ENCODE measurements at regions not wholly inside any gene's neighbourhood (a gene's known extent, or its start where the extent isn't known, plus 50 kb on each side); places are given as distances from the start of the nearest gene placed in this dataset.

DNA sequence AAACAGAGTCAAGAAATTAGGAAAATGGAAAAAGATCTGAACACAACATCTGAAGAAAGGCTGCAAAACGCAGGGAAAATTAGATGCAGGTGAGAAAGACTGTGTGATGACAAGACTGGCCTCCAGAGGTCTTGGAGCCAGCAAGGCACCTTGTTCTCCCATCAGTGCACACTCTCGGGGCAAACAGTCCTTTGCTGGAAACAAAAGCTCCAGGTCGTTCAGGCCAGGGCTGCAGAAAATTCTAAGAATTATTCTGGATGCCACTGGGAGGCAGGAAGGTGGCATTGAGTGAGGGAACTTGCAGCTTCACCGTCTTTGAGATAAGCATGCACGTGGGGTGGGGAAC, 219.9 kb upstream of the SSTR4 start:
- intact Hi-C loops (cut with DNase I) = no loop called here
- FAIRE-seq = no peak

DNA sequence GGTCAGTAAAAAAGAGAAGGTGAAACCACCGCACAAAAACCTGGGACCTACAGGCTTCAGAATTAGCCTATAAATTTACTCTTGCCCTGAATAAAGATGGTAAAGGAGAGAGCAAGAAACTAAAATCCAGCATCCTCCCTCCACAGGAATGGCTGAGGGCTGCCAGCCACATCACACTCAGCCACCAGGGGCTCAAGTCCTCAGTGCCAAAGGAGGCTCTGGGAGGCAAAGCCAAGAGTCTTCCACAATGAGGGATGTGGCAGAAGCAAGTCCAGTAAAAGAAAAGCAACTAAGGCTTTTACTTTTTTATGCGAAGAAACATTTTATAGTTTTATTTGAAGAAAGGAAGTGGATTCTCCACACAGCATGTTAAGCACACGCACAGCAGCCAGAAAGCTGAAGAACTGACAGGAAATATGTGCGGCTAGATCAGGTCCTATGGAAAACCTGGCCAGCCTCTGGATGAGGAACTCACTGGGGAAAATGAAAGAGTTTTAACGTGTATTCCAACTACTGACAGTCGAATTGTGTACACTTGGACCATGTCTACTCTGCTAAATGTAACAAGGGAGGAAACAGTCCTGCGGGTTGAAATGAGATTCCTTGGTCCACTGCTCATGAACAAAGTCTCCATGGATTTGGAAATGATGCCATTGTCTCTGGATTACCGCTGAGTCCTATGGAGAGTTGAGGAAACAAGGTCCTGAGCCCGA, 219.4 kb upstream of the SSTR4 start:
- no peak for FAIRE-seq

More for the DNA sequence above, 219.9 kb upstream of the SSTR4 start:
- no peaks in the 10 kb centered on the region for H3K27me3 ChIP-seq
- H3K36me3 ChIP-seq = no peaks in the 10 kb centered on the region
- H3K4me1 ChIP-seq = no peaks in the 10 kb centered on the region
- no peak overlapping the region for H3K4me3 ChIP-seq
- 30 to 39% methylated on average over 5 of the region's 5 CpGs for WGBS, 2 donors
- H3K9me3 ChIP-seq = no peaks in the 10 kb centered on the region
- TF ChIP-seq, protein P1, sequence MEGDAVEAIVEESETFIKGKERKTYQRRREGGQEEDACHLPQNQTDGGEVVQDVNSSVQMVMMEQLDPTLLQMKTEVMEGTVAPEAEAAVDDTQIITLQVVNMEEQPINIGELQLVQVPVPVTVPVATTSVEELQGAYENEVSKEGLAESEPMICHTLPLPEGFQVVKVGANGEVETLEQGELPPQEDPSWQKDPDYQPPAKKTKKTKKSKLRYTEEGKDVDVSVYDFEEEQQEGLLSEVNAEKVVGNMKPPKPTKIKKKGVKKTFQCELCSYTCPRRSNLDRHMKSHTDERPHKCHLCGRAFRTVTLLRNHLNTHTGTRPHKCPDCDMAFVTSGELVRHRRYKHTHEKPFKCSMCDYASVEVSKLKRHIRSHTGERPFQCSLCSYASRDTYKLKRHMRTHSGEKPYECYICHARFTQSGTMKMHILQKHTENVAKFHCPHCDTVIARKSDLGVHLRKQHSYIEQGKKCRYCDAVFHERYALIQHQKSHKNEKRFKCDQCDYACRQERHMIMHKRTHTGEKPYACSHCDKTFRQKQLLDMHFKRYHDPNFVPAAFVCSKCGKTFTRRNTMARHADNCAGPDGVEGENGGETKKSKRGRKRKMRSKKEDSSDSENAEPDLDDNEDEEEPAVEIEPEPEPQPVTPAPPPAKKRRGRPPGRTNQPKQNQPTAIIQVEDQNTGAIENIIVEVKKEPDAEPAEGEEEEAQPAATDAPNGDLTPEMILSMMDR (IDR thresholded peaks at IDR 0.05) = no peak
- H3K27ac ChIP-seq = no peak overlapping the region
- no peak for DNase-seq
- ATAC-seq = no peak

DNA sequence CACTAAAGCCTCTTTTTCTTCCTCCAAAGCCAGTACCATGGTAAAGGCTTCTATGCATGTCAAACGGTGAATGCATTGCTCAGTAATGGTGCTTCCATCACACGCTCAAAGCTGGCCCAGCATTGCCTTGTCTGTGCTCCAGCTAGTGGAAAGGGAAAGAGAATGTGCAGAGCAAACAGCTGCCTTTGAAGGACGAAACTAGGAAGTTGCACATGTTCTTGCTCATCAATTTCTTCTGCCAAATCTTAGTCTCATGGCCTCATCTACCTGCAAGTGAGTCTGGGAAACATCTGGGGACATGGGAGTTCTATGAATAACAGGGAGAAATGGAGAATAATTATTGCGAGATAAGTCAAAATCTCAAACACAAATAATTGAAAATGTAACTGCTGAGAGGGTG, 216.5 kb upstream of the SSTR4 start:
- no peaks in the 10 kb centered on the region for H3K9me3 ChIP-seq
- H3K27ac ChIP-seq = no peak overlapping the region
- WGBS, 2 donors = 65 to 73% methylated on average over 4 of the region's 4 CpGs
- FAIRE-seq (no peak), ATAC-seq (no peak), DNase-seq (no peak)
- no peaks in the 10 kb centered on the region for H3K36me3 ChIP-seq
- intact Hi-C loops (cut with DNase I) = no loop called here
- no peaks in the 10 kb centered on the region for H3K4me1 ChIP-seq
- no peaks in the 10 kb centered on the region for H3K27me3 ChIP-seq
- no peak overlapping the region for H3K4me3 ChIP-seq
- TF ChIP-seq, protein P1 (IDR thresholded peaks at IDR 0.05) = no peak

More for the DNA sequence above, 219.4 kb upstream of the SSTR4 start:
- WGBS, 2 donors = 66 to 68% methylated on average over 9 of the region's 9 CpGs
- H3K27ac ChIP-seq = no peak overlapping the region
- TF ChIP-seq, protein P1 (IDR thresholded peaks at IDR 0.05) = no peak
- H3K27me3 ChIP-seq = no peaks in the 10 kb centered on the region
- ATAC-seq (no peak), DNase-seq (no peak)
- H3K9me3 ChIP-seq = no peaks in the 10 kb centered on the region
- H3K4me3 ChIP-seq = no peak overlapping the region
- no peaks in the 10 kb centered on the region for H3K4me1 ChIP-seq
- intact Hi-C loops (cut with DNase I) = no loop called here
- no peaks in the 10 kb centered on the region for H3K36me3 ChIP-seq

DNA sequence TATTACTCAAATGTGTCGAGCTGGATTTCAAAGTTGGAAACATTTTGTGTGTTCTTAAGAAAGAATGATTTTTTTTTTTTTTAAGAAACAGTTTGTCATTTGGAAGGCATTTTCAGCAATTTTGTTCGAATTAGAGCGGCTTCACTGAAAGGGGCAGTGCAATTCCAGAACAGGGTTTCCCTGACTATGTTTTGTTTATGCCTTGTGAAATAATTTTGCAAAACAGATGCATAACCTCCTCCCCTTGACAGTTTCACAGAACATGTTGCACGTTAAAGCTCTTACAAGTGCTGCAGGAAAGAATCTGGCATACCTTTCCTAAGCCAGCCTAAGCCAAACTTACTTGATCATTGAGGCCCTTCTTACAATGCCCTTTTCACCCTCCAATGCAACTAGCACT, 216.0 kb upstream of the SSTR4 start:
- whole genome bisulfite sequencing, 2 donors = 75 to 82% methylated on average over 4 of the region's 4 CpGs
- no peak for ATAC-seq
- no peak for FAIRE-seq

DNA sequence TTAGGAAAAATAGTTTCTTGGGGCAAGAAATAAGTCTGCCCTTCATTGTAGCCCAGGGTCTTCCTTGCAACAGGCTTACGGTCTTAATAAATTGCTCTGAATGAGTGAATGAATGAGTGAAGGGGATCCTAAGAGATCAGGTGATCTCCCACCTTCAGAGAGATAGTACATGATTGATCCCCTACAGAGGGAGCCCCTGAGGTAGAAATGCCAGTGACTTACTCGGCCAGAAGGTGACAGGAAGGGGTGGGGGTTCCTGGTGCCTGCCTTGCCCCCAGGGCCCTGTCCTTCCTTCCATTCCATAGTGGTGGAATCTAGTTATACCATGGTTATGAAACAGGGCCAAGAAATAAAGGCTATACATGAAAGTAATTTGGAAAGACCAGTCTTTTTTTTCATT, 215.3 kb upstream of the SSTR4 start:
- DNase-seq (no peak), ATAC-seq (no peak)

More for the DNA sequence above, 216.0 kb upstream of the SSTR4 start:
- no peaks in the 10 kb centered on the region for H3K27me3 ChIP-seq
- no peaks in the 10 kb centered on the region for H3K36me3 ChIP-seq
- H3K4me3 ChIP-seq = no peak overlapping the region
- no peak for DNase-seq
- no peaks in the 10 kb centered on the region for H3K9me3 ChIP-seq
- no peak overlapping the region for H3K27ac ChIP-seq
- intact Hi-C loops (cut with DNase I) = no loop called here
- TF ChIP-seq, protein P1 (IDR thresholded peaks at IDR 0.05) = no peak
- no peaks in the 10 kb centered on the region for H3K4me1 ChIP-seq

More for the DNA sequence above, 215.3 kb upstream of the SSTR4 start:
- TF ChIP-seq, protein P1 (IDR thresholded peaks at IDR 0.05) = no peak
- Histone ChIP-seq H3K27me3 (no peaks in the 10 kb centered on the region), H3K9me3 (no peaks in the 10 kb centered on the region), H3K36me3 (no peaks in the 10 kb centered on the region), H3K4me1 (no peaks in the 10 kb centered on the region), H3K27ac (no peak overlapping the region), H3K4me3 (no peak overlapping the region)
- intact Hi-C loops (cut with DNase I) = no loop called here
- FAIRE-seq = no peak
- 66 to 80% methylated on average over 2 of the region's 2 CpGs for WGBS, 2 donors
